ENCODE measurements at regions not wholly inside any gene's neighbourhood (a gene's known extent, or its start where the extent isn't known, plus 50 kb on each side); places are given as distances from the start of the nearest gene placed in this dataset.

DNA sequence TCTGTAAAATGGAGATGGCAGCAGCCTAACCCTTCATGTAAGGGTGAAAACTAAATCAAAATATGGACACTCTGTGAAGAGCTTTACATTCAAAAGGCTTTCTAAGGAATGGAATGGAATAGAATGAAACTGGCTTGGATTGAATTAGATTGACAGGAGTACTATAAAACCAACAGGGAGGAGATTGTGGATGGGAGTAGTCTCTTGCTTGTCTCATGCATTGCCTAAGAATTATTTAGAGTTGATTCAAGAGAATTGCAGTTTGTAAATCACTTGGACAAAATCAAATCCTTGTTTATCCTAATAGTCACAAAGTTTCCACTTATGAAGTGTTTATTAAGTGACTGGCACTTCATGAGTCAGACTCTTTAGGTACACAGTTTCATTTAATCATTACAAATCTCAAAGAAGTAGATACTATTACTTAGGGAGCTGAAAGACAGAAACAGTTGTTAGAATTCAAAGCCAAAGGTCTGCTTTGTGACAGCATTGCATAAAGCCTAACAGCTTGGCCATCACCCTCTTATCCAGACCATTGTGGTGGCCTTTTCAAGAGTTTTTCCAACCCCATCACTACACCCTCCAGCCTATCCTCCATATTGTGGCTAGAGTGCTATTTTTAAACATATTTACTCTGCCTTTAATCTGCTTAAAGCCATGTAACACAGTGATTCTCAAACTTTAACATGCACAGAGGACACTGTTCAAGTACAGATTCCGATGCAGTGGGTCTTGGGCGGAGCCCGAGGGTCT, 91.9 kb upstream of the GHITM start:
- no peak for DNase-seq

DNA sequence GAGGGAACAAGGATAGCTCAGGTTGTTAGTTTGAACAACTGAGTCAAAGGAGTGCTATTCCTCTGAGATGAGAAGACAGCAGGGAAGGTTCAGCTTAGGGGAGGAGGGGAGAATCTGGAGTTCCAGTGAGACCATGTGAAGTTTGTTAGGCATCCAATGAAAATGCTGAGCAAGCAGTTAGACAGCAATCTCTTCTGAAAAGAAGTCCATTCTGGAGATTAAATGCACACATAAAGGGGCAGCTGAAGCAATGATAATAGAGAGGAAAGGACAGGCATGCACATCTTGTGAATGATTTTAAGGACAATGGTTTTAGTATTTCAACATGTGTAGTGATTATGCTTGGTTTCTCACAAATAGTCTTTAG, 89.7 kb upstream of the GHITM start:
- no peak for DNase-seq

DNA sequence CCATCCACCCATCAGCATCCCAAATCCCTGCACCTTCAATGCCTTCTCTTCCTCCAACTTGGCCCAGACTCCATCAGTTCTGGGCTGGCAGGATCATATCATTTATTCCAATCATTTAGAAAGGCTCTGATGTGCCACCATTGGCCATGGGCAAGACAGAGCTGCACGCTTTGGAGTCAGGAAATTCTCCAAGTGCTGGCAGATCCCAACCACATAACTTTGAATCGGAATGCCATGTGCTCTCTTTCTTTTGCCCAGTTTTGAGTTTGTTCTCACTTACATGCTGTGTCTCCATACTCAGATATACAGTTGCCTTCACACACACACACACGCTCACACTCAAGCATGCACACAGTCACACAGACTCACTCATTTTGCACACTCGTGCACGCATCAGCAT, 85.7 kb upstream of the GHITM start:
- no peak for DNase-seq

DNA sequence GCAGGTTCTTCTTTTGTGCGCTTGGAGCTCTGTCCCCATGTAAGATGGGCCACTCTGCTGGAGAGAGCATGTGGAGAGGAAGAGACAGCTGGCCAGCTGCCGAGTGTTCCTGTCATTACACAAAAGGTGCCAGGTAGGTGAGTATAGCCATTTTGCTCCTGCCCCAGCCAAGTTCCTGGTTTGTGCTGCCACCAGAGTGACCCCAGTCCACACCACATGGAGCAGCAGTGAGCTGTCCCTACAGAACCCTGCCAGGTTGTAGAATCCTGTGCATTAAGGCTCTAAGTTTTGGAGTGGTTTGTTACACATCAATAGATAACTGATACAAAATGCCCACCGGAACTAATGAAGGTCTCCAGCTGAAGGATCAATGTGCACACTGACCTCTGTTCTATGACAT, 84.6 kb upstream of the GHITM start:
- DNase-seq: no peak

DNA sequence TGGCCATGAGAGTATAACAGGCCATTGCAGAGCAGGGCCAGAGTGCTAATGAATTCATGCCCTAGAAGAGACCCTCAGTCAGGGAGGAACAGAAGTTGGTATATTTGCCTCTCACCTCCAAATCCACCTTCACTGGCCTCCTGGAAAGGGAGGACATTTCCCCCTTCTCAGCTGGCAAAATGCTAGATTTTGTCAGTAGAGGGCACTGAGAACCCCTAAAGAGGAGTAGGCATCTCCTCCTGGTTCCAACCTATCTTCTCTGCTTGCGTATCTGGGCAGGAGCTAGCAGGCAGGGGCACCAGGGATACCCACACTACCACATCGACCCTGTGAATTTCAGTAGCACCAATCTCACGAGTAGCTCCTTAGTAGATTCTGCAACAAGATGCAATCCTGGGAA, 79.8 kb upstream of the GHITM start:
- DNase-seq: no peak

DNA sequence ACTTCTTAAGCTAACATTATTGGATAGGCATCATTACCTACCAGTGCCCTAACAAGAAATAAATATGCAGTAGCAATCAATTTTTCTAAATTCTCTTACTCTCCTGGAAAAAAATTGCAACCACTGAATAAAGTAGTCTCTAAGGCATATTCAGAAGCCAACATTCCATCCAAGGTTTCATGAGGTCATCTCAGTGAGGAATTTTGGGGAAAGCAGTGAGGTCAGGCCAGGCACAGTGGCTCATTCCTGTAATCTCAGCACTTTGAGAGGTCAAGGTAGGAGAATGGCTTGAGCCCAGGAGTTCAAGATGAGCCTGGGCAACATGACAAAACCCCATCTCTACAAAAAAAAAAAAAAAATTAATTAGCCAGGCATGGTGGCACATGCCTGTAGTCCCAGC, 75.9 kb upstream of the GHITM start:
- DNase-seq: no peak

DNA sequence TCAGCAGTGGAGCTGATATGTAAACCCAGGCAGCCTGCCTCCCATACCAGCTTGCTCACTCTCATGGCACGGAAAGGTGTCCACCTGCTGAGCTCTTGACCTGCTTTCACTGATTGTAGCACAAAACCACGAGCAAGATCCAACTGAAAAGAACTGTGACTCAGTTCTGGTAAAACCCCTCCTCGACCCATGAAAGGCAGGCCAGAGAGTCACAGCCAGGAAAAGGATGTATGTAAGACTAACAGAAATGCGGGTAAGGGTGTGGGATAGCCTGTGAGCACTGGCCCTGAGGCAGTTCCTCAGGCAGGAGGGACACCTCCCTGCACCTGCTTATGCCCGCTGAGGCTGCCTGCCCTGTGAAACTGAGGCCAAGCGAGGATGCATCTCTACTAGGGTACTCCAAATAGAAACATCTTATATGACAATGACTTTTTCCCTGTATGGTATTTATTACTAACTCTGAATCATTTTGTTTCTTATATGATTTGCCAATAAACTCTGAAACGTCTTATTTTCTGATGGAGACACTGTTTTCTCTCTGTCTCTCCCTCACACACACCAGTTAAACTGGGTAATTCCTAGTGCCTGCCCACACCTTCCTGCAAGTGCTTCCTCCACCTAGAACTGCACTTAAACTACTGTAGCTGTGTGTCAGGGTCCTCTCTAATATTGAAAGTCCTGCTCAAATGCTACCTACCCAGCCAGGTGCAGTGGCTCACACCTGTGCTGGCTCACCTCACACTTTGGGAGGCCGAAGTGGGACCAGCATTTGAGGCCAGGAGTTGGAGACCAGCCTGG, 73.3 kb upstream of the GHITM start:
- DNase-seq: no peak

DNA sequence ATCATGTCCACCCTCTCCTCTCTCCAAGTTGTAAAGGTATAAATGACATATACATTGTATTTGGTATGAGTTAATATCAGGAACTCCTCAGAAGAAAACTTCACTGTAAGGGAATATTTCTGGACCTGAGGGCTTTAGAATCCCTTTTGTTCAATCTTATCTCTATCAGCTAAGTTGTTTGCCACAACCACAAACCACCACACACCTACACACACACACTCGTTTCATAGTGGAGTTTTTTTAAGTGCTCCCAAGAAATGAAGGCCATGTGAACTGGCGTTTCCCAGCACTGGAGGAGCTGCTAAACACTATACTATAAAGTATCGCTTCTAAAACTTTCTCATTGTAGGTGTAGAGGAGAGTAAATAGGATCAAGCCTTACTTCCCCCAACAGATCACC, 64.8 kb upstream of the GHITM start:
- DNase-seq: no peak

DNA sequence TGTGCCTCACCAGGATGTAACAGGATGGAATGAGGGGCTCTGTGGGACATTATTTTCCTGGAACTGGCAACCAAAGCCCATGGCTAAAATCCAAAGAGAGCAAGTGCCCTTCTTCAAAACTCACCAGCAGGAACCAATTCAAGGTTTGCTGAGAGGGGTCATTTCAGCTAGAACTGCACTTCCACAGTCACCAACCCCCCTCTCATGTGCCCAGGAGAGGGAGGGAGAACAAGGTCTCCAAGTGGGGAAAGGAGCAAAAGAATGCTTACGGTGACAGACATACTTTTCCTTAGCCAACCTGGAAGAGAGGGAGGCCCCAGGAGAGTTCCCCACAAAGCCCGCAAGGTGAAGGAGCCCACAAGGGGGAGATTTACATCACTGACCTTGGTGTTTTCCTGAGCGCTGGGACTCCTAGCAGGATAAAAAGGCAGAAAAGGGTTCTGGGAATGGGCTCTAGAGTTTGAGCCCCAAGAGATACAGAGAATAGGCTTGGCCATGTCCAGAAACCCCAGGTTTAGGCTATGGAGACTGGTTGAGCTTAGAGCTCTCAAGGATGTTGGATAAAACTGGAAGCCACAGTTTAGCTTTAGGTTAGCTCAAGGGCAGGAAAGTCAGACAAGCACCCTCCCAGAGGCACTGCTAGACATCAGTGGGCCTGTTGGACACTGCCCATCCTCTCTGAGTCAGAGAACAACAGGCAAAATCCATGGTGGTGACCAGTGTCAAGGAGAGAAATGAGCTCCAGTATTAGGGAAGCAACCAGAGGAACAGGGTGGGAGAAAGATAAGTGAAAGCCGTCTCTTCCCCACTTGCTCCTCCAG, 63.9 kb upstream of the GHITM start:
- no peak for DNase-seq

DNA sequence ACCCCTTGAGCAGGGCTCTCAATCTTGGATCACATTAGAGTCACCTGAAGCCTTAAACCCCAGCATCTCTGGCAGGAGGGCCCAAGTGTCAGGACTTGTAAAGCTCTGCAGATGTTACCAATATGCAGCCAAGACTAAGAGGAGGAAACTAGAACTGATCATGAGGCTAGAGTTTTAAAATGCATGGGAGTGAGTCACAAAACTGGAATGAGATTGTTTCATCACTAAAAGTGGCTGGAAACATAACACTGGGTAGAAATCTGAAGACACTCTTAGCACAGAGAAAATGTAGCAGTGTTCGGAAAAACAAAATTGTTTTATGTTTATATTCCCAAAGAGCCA, 63.3 kb upstream of the GHITM start:
- no peak for DNase-seq

DNA sequence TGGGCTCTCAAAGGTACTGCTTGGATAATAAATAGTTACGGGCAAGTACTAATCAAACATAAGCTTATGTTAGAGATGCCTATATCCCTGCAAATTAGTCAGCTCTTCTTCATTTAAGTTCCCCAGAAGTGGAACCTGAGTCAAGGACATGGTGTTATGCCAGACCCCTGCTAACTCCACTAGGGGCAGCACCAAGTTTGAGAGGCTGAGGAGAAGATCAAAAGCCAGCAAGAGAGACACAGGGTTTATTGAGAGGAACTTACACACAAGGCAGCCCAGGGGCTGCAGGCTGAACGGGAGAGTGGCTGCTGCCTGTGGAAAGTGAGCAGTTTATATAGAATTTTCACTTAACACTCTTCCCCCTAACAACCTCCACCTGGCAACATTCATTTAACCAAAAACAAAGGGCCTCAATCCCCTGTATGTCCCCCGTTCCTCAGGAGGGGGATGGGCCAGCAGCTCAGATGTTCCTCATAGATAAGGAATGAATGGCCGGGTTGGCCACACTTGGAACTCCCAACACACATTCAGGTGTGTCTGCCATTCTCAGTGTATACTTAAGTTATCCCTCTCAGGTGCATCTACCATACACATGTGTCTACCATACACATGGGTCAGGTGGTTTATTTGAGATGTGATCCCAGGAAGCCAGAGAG, 62.6 kb upstream of the GHITM start:
- no peak for DNase-seq

DNA sequence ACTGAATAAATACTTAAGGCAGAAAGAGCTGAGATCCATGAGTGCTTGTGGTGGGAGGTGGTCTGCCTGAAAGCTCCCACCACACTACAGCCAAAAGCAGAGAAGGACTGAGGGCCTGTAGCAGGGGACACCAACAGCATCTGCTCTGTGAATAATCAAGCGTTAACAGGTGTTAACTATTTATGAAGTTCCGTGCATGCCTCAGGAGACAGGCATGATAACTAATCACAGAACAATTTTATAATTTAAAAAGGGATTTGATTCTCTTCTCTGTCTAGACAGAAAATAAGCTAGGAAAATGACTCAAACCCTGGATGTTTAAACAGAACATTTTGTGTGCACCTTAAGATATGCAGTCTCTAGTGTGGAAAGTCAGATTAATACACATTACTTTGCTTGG, 61.5 kb upstream of the GHITM start:
- no peak for DNase-seq

DNA sequence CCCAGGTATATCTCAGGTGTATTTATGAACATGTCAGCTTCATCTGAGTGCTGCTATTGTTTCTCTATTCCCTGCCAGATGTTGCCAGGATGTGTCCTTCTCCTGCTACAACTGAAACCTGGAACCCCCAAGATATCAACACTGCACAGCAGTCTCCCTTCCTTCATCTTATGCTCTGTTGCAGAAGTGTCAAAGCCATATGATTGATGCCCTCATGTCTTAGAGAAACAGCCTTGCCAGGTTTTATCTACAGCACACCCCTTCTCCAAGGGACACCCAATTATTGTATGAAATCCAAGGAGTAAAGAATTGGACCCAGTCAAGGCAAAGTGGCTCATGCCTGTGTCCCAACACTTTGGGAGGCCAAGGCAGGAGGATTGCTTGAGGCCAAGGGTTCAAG, 60.5 kb upstream of the GHITM start:
- DNase-seq: no peak

DNA sequence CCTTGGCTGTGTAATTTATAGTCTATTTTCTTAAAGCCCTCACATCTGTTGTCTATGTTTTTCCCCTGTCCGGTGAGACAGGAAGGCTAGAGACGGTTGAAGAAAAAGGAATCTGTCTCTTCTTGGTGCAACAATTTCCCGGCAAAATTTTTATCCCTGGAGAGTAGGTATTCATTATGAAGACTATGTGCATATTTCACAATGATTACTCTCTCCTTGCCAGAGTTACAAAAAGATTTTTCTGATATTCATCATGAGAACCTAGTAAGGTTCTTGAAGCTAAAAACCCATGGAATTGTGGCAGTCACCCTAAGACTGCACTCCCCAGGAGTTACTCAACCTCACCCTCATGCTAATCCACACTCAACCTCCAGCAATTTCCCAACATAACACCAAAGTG, 55.0 kb upstream of the GHITM start:
- no peak for DNase-seq

DNA sequence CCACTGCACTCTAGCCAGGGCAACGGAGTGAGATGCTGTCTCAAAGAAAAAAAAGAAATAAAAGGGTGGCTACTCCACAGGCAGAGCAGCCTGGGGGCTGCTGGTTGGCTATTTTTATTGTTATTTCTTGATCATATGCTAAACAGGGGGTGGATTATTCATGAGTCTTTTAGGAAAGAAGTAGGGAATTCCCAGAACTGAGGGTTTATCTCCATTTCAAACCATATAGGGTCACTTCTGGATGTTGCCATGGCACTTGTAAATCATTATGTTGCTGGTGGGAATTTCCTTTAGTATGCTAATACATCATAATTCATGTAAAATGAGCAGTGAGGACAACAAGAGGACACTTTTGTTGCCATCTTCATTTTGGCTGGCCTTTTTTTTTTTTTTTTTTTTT, 52.1 kb upstream of the GHITM start:
- DNase-seq: no peak

DNA sequence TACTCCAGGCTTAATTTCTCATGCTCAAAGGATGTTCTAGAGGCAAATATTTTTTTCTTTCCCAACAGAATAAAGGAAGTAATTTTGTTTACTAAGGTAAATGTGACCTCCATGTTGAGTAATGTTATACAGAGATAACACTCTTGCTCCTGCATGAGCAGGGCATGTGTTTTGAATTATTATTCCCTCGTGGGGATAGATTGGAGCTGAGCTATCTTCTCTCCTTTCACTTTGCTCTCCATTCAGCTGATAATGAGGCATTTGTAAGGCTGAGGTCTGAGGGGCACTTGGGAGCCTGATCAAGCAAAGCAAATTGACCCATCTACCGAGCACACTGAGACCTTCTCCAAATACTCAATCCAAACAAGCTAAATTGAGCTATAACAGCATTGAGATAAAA, 50.7 kb upstream of the GHITM start:
- DNase-seq: no peak

DNA sequence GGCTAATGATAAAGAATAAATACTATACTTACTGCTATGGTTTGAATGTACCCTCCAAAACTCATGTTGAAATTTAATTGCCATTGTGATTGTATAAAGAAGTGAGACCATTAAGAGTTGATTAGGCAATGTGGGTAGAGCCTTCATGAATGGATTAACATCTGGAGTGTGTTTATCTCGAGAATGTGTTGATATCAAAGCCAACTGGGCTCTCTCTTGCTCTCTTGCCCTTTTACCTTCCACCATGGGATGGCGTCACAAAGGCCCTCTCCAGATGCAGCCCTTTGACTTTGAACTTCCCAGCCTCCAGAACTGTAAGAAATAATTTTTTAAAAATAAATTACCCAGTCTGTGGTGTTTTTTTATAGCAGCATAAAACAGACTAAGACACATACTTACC, 50.1 kb upstream of the GHITM start:
- no peak for DNase-seq
